ENCODE measurements at regions not wholly inside any gene's neighbourhood (a gene's known extent, or its start where the extent isn't known, plus 50 kb on each side); places are given as distances from the start of the nearest gene placed in this dataset.

DNA sequence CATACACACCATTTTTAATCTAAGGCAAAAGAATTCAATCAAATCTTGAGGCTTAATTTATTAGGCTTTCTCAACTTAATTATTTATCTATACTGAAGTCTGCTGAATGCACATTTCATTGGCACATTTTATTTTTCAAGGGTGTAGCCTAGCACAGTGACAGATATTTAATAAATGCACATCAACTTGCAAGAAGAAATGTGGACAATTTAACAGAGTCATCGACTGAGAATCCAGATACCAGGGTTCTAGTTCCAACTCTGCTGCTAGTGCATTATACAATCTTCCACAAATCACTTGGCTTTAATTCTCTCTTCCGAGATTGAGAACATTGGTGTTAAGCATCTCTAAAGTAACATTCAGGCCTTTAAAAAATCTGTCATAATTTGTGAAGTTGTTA, 88.5 kb upstream of the RBBP8 start:
- Histone ChIP-seq H3K9me3 (ENCODE audit: insufficient read depth, low read depth, low read length) (no peaks in the 10 kb centered on the region), H3F3A (ENCODE audit: low read depth) (no peaks in the 10 kb centered on the region), H3K27me3 (ENCODE audit: insufficient read depth, low read length, poor library complexity, severe bottlenecking) (no peaks in the 10 kb centered on the region), H3K9ac (ENCODE audit: low read depth, low read length, poor library complexity, severe bottlenecking) (no peak overlapping the region), H3K9me2 (replicated peaks; ENCODE audit: low read depth, low read length) (no peaks in the 10 kb centered on the region), H3K4me2 (ENCODE audit: low read depth, low read length, poor library complexity, severe bottlenecking) (no peak overlapping the region), H3K79me2 (ENCODE audit: insufficient read depth, low read length) (no peaks in the 10 kb centered on the region), H4K20me1 (ENCODE audit: insufficient read depth, low read length, poor library complexity, severe bottlenecking) (no peaks in the 10 kb centered on the region), H3K4me3 (ENCODE audit: low read length, poor library complexity, severe bottlenecking) (no peak overlapping the region), H3K36me3 (ENCODE audit: insufficient read depth, low read length) (no peaks in the 10 kb centered on the region), H3K4me1 (ENCODE audit: insufficient read depth, low read length, poor library complexity, severe bottlenecking) (no peaks in the 10 kb centered on the region), H2AFZ (ENCODE audit: low read length) (no peak overlapping the region)
- no peak for TF ChIP-seq EZH2phosphoT487 (IDR thresholded peaks at IDR 0.05; ENCODE audit: borderline replicate concordance)
- TF ChIP-seq, protein P1, sequence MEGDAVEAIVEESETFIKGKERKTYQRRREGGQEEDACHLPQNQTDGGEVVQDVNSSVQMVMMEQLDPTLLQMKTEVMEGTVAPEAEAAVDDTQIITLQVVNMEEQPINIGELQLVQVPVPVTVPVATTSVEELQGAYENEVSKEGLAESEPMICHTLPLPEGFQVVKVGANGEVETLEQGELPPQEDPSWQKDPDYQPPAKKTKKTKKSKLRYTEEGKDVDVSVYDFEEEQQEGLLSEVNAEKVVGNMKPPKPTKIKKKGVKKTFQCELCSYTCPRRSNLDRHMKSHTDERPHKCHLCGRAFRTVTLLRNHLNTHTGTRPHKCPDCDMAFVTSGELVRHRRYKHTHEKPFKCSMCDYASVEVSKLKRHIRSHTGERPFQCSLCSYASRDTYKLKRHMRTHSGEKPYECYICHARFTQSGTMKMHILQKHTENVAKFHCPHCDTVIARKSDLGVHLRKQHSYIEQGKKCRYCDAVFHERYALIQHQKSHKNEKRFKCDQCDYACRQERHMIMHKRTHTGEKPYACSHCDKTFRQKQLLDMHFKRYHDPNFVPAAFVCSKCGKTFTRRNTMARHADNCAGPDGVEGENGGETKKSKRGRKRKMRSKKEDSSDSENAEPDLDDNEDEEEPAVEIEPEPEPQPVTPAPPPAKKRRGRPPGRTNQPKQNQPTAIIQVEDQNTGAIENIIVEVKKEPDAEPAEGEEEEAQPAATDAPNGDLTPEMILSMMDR (conservative IDR thresholded peaks at IDR 0.05; ENCODE audit: low read length) = no peak

- H3K4me1 ChIP-seq (ENCODE audit: insufficient read depth, low read length, poor library complexity, severe bottlenecking) = no peaks in the 10 kb centered on the region
- no peaks in the 10 kb centered on the region for H3K79me2 ChIP-seq (ENCODE audit: insufficient read depth, low read length)
- no peak for TF ChIP-seq EZH2phosphoT487 (IDR thresholded peaks at IDR 0.05; ENCODE audit: borderline replicate concordance)
- TF ChIP-seq, protein P1 (conservative IDR thresholded peaks at IDR 0.05; ENCODE audit: low read length) = peak; percentile 70
- no peaks in the 10 kb centered on the region for H3K27me3 ChIP-seq (ENCODE audit: insufficient read depth, low read length, poor library complexity, severe bottlenecking)
- no peak overlapping the region for H3K4me2 ChIP-seq (ENCODE audit: low read depth, low read length, poor library complexity, severe bottlenecking)
- no peaks in the 10 kb centered on the region for H3K9me2 ChIP-seq (replicated peaks; ENCODE audit: low read depth, low read length)
- H3K4me3 ChIP-seq (ENCODE audit: low read length, poor library complexity, severe bottlenecking) = no peak overlapping the region
- no peaks in the 10 kb centered on the region for H3K36me3 ChIP-seq (ENCODE audit: insufficient read depth, low read length)
- no peak overlapping the region for H2AFZ ChIP-seq (ENCODE audit: low read length)
- H3K9me3 ChIP-seq (ENCODE audit: insufficient read depth, low read depth, low read length) = no peaks in the 10 kb centered on the region
- no peaks in the 10 kb centered on the region for H4K20me1 ChIP-seq (ENCODE audit: insufficient read depth, low read length, poor library complexity, severe bottlenecking)
- H3F3A ChIP-seq (ENCODE audit: low read depth) = no peaks in the 10 kb centered on the region
- no peak overlapping the region for H3K9ac ChIP-seq (ENCODE audit: low read depth, low read length, poor library complexity, severe bottlenecking)
Measured at GRCh38 chr18:22846088-22846683, 86.9 kb upstream of the RBBP8 start.

- Histone ChIP-seq H3K9me2 (replicated peaks; ENCODE audit: low read depth, low read length) (no peaks in the 10 kb centered on the region), H3F3A (ENCODE audit: low read depth) (no peaks in the 10 kb centered on the region), H3K9ac (ENCODE audit: low read depth, low read length, poor library complexity, severe bottlenecking) (no peak overlapping the region), H3K4me1 (ENCODE audit: insufficient read depth, low read length, poor library complexity, severe bottlenecking) (no peaks in the 10 kb centered on the region), H3K36me3 (ENCODE audit: insufficient read depth, low read length) (no peaks in the 10 kb centered on the region), H4K20me1 (ENCODE audit: insufficient read depth, low read length, poor library complexity, severe bottlenecking) (no peaks in the 10 kb centered on the region), H3K27me3 (ENCODE audit: insufficient read depth, low read length, poor library complexity, severe bottlenecking) (no peaks in the 10 kb centered on the region), H3K79me2 (ENCODE audit: insufficient read depth, low read length) (no peaks in the 10 kb centered on the region), H3K4me2 (ENCODE audit: low read depth, low read length, poor library complexity, severe bottlenecking) (no peak overlapping the region), H3K9me3 (ENCODE audit: insufficient read depth, low read depth, low read length) (no peaks in the 10 kb centered on the region), H2AFZ (ENCODE audit: low read length) (no peak overlapping the region), H3K4me3 (ENCODE audit: low read length, poor library complexity, severe bottlenecking) (no peak overlapping the region)
- TF ChIP-seq EZH2phosphoT487 (IDR thresholded peaks at IDR 0.05; ENCODE audit: borderline replicate concordance) = no peak
- TF ChIP-seq, protein P1 (conservative IDR thresholded peaks at IDR 0.05; ENCODE audit: low read length) = no peak
Measured at GRCh38 chr18:22846697-22847096, 86.4 kb upstream of the RBBP8 start.
